Right lobe of liver (tissue), 4 donors: ENCODE measurements at regions not wholly inside any gene's neighbourhood (a gene's known extent, or its start where the extent isn't known, plus 50 kb on each side); places are given as distances from the start of the nearest gene placed in this dataset.

ENCODE experiments used
- CTCF ChIP-seq, 4 donors: fragments of 200-600 bp in 3 of 4; fragments of 450-650 bp in 1 of 4; IDR thresholded peaks; one replicate each; pipeline versions ENCODE4 v1.5.1 to v1.8.0; 2016 to 2022; ENCODE audit warnings: antibody characterized with exemption in 4 of 4, mild to moderate bottlenecking in 2 of 4
- POLR2A ChIP-seq: fragments of 450-650 bp; IDR thresholded peaks from one replicate; pipeline ENCODE4 v1.6.1; 2017; ENCODE audit warnings: antibody characterized with exemption, mild to moderate bottlenecking
- donor health status: DM: no; HTN: no; CAD: no.
- donor health status: DM: no; HTN: no; CAD: no.
- donor health status: DM: no; HTN: yes; CAD: no.

- TF ChIP-seq CTCF (IDR thresholded peaks at IDR 0.05), result peak; percentile 91 to 96 (median 92)
- no peak for TF ChIP-seq POLR2A
Observed at GRCh38 chr4:24419181-24420034, 164.9 kb downstream of the DHX15 start.
